Bronchial epithelial cell (primary cell): ENCODE measurements at regions not wholly inside any gene's neighbourhood (a gene's known extent, or its start where the extent isn't known, plus 50 kb on each side); places are given as distances from the start of the nearest gene placed in this dataset.

Experiments
- DNase-seq: peaks from one replicate; pipeline ENCODE4 v3.0.0-alpha.2; 2010; ENCODE audit warnings: low read depth
- FAIRE-seq: peaks from 2 replicates; lab custom pipeline; 2011; peaks lifted over from hg19 to GRCh38; lab: Jason Lieb, UNC
- H3K27me3 ChIP-seq: 2 replicates; pipeline ENCODE4 v1.5.1; 2011; ENCODE audit warnings: low read length; ENCODE audit not compliant: control insufficient read depth, insufficient read depth
- H3K36me3 ChIP-seq: 2 replicates; pipeline ENCODE4 v1.5.1; 2011; ENCODE audit warnings: low read length; ENCODE audit not compliant: control insufficient read depth, insufficient read depth
- H3K4me3 ChIP-seq: 2 replicates; pipeline ENCODE4 v1.5.1; 2011; ENCODE audit warnings: mild to moderate bottlenecking, low read depth, low read length, control low read depth
- TF ChIP-seq, protein P1 (sequence below): IDR thresholded peaks from 2 replicates; pipeline ENCODE4 v1.5.1; 2011; ENCODE audit warnings: mild to moderate bottlenecking, moderate library complexity, low read length, control low read depth, inconsistent platforms; ENCODE audit not compliant: insufficient read depth, severe bottlenecking

DNA sequence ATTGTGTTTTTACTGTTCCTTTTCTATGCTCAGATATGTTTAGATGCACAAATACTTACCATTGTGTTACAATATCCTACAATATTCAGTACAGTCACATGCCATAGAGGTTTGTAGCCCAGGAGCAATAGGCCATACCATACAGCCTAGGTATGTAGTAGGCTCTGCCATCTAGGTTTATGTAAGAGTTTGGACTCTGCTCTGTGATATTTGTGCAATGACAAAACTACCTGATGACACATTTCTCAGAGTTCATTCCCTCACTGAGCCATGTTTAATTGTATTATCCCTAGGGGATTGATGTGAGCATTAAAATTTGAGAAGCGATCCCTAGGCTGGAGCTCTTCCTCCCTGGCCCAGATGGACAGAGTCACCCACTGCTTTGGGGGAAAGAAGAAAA lies 270.0 kb upstream of the PROK2 start:
- Histone ChIP-seq H3K4me3 (no peak overlapping the region), H3K27me3 (no peaks in the 10 kb centered on the region), H3K36me3 (no peaks in the 10 kb centered on the region)
- FAIRE-seq (no peak), DNase-seq (no peak)
- TF ChIP-seq, protein P1, sequence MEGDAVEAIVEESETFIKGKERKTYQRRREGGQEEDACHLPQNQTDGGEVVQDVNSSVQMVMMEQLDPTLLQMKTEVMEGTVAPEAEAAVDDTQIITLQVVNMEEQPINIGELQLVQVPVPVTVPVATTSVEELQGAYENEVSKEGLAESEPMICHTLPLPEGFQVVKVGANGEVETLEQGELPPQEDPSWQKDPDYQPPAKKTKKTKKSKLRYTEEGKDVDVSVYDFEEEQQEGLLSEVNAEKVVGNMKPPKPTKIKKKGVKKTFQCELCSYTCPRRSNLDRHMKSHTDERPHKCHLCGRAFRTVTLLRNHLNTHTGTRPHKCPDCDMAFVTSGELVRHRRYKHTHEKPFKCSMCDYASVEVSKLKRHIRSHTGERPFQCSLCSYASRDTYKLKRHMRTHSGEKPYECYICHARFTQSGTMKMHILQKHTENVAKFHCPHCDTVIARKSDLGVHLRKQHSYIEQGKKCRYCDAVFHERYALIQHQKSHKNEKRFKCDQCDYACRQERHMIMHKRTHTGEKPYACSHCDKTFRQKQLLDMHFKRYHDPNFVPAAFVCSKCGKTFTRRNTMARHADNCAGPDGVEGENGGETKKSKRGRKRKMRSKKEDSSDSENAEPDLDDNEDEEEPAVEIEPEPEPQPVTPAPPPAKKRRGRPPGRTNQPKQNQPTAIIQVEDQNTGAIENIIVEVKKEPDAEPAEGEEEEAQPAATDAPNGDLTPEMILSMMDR = no peak

DNA sequence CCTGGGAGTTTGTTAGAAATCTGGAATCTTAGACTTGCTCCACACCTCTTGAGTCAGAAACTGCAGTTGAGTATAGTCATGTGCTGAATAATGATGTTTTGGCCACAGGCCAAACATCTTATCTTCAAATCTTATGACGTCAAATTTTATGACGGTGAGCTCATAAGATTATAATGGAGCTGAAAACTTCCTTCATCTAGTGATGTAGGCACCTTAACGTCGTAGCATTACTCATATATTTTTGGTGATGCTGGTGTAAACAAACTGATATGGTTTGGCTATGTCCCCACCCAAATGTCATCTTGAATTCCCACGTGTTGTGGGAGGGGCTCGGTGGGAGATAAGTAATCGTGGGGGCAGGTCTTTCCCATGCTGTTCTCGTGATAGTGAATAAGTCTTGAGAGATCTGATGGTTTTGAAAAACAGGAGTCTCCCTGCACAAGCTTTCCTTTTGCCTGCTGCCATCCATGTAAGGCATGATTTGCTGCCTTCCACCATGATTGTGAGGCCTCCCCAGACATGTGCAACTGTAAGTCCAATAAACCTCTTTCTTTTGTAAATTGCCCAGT lies 268.0 kb upstream of the PROK2 start:
- FAIRE-seq (no peak), DNase-seq (peak; percentile 4)
- no peaks in the 10 kb centered on the region for H3K36me3 ChIP-seq
- TF ChIP-seq, protein P1 = no peak
- no peak overlapping the region for H3K4me3 ChIP-seq
- H3K27me3 ChIP-seq = no peaks in the 10 kb centered on the region

DNA sequence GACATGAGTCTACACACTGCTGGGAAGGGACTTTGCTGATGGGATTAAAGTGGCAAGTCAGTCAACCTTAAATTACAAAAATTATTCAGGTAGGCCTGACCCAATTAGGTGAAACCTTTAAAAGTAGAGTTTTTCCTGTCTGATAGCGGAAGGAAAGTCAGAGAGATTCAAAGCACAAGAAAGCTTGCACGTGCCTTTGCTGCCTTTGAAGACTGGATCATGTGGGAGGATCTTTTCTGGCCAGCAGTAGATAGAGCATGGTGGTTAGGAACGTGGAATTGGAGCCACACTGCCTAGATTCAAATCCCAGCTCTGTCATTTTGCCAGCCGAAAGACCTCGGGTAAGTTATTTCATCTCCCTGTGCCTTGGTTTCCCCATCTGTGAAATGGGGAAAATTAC lies 265.8 kb upstream of the PROK2 start:
- H3K4me3 ChIP-seq = no peak overlapping the region
- DNase-seq (no peak), FAIRE-seq (no peak)
- TF ChIP-seq, protein P1 = no peak
- no peaks in the 10 kb centered on the region for H3K27me3 ChIP-seq
- H3K36me3 ChIP-seq = no peaks in the 10 kb centered on the region

DNA sequence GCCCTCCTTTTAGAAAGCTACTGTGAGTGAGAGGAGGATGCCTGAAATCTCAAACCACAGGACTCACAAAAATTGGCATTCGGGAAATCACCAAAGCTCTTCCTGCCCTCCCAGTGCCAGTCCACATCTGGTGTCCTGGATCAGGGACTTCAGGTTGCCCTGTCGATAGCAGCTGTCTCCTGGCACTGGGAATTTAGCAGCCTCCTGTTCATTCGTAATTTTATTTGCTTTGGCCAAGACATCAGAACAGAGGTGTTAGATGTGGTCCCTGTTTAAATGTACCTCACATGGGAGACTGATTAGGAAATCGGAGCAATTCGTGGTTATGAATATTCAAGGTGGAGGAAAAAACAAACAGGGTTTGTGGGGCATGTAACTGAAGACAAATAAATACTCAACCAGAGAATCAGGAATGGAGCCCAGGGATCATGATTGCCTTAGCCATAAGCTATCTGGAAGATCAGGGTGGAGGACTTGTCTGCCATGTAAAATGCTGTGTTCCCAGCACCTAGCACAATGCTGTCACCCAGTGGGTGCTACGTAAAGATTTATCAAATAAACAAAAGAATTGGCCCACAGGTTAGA lies 265.2 kb upstream of the PROK2 start:
- no peaks in the 10 kb centered on the region for H3K27me3 ChIP-seq
- H3K36me3 ChIP-seq = no peaks in the 10 kb centered on the region
- H3K4me3 ChIP-seq = no peak overlapping the region
- no peak for DNase-seq
- TF ChIP-seq, protein P1 = no peak
- no peak for FAIRE-seq

DNA sequence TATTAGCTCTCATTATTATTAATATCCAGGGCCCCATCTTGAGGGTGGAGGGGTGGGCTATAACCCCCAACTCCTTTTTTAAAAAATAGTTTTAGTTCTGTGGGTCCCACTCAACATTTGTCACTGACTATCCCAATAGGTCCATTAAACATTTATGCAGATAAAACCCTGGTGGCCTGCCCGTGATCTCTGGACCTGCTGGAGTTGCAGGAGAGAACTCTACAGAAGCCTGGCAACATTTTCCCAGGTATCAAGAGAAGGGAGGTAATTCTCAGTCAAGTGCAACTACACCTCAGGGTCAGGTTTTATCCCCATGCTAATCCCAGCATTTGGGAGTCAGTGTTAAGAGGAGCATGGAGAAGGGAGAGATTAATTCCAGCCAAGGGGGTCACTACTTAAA lies 264.4 kb upstream of the PROK2 start:
- Histone ChIP-seq H3K4me3 (no peak overlapping the region), H3K36me3 (no peaks in the 10 kb centered on the region), H3K27me3 (no peaks in the 10 kb centered on the region)
- DNase-seq (no peak), FAIRE-seq (no peak)
- TF ChIP-seq, protein P1 = no peak

DNA sequence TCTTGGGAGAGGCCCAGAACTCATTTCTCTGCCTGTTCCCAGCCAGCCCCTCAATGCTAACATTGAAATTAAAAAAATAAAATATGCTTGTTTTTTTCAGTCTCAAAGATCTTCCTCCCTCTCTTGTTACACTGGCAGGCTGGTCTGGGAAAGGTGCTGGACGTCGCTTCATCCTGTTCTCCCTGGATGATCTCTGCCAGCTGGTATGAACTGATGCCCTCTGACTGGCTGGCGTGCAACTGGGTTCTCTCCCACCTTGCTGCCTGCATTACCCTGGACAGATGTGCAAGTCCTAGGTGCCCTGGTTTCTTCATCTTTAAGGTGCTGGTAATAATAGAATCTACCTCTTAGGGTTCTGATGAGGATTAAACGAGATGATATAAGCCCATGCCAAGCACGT lies 263.9 kb upstream of the PROK2 start:
- DNase-seq (no peak), FAIRE-seq (no peak)
- Histone ChIP-seq H3K36me3 (no peaks in the 10 kb centered on the region), H3K27me3 (no peaks in the 10 kb centered on the region), H3K4me3 (no peak overlapping the region)
- TF ChIP-seq, protein P1 = no peak
